HCT116 (cell line): ENCODE measurements at regions not wholly inside any gene's neighbourhood (a gene's known extent, or its start where the extent isn't known, plus 50 kb on each side); places are given as distances from the start of the nearest gene placed in this dataset.

ENCODE experiments used
- EGR1 ChIP-seq: IDR thresholded peaks from 2 replicates; pipeline ENCODE4 v1.6.1; 2012; ENCODE audit warnings: low read depth
- EZH2 ChIP-seq: fragments of 200-600 bp; sonication (generic); IDR thresholded peaks from 2 replicates; pipeline ENCODE4 v1.6.1; 2017; ENCODE audit warnings: antibody characterized with exemption, mixed run types
- POLR2A ChIP-seq: IDR thresholded peaks from 2 replicates; pipeline ENCODE4 v1.7.0; 2011; ENCODE audit warnings: borderline replicate concordance; ENCODE audit not compliant: insufficient read depth, insufficient read length; ENCODE audit errors: extremely low read depth
- SIN3A ChIP-seq: IDR thresholded peaks from 2 replicates; pipeline ENCODE4 v1.6.1; 2012; ENCODE audit warnings: low read depth
- TF ChIP-seq, protein P1 (sequence below), 3 experiments: fragments of 200-600 bp in 1 of 3; sonication (generic) in 1 of 3; IDR thresholded peaks in 2 of 3; conservative IDR thresholded peaks in 1 of 3; 2 replicates each; pipeline ENCODE4 v1.5.1; 2012 to 2017; ENCODE audit warnings: low read depth in 2 of 3, low read length in 2 of 3, antibody characterized with exemption in 1 of 3, borderline replicate concordance in 1 of 3, control low read depth in 1 of 3, mild to moderate bottlenecking in 1 of 3, mixed read lengths in 1 of 3, mixed run types in 1 of 3, moderate library complexity in 1 of 3; ENCODE audit not compliant: insufficient read depth in 1 of 3
- TF ChIP-seq, protein P2 (sequence below): IDR thresholded peaks from 2 replicates; pipeline ENCODE4 v1.6.1; 2011; ENCODE audit warnings: mild to moderate bottlenecking, low read length, moderate library complexity; ENCODE audit not compliant: insufficient replicate concordance; ENCODE audit errors: extremely low read depth

DNA sequence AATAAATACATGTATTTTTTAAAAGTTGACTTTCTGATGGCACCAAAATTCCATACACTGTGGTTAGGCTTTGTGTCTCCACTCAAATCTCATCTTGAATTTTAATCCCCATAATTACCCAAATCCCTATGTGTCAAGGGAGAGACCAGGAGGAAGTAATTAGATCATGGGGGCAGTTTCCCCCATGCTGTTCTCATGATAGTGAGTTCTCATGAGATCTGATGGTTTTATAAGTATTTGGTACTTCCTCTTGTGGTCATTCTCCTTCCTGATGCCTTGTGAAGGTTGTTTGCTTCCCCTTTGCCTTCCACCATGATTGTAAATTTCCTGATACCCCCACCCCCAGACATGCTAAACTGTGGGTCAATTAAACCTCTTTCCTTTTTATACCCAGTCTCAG, 1218.4 kb upstream of the PRMT6 start:
- TF ChIP-seq, protein P1, sequence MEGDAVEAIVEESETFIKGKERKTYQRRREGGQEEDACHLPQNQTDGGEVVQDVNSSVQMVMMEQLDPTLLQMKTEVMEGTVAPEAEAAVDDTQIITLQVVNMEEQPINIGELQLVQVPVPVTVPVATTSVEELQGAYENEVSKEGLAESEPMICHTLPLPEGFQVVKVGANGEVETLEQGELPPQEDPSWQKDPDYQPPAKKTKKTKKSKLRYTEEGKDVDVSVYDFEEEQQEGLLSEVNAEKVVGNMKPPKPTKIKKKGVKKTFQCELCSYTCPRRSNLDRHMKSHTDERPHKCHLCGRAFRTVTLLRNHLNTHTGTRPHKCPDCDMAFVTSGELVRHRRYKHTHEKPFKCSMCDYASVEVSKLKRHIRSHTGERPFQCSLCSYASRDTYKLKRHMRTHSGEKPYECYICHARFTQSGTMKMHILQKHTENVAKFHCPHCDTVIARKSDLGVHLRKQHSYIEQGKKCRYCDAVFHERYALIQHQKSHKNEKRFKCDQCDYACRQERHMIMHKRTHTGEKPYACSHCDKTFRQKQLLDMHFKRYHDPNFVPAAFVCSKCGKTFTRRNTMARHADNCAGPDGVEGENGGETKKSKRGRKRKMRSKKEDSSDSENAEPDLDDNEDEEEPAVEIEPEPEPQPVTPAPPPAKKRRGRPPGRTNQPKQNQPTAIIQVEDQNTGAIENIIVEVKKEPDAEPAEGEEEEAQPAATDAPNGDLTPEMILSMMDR (IDR thresholded peaks at IDR 0.05 in 2 of 3, conservative IDR thresholded peaks at IDR 0.05 in 1 of 3; ENCODE audit: borderline replicate concordance in 1 of 3, insufficient read depth in 1 of 3, low read depth in 2 of 3, low read length in 2 of 3) = no peak
- TF ChIP-seq SIN3A = no peak
- no peak for TF ChIP-seq POLR2A
- TF ChIP-seq EZH2 = no peak
- TF ChIP-seq, protein P2, sequence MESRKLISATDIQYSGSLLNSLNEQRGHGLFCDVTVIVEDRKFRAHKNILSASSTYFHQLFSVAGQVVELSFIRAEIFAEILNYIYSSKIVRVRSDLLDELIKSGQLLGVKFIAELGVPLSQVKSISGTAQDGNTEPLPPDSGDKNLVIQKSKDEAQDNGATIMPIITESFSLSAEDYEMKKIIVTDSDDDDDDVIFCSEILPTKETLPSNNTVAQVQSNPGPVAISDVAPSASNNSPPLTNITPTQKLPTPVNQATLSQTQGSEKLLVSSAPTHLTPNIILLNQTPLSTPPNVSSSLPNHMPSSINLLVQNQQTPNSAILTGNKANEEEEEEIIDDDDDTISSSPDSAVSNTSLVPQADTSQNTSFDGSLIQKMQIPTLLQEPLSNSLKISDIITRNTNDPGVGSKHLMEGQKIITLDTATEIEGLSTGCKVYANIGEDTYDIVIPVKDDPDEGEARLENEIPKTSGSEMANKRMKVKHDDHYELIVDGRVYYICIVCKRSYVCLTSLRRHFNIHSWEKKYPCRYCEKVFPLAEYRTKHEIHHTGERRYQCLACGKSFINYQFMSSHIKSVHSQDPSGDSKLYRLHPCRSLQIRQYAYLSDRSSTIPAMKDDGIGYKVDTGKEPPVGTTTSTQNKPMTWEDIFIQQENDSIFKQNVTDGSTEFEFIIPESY = no peak
- no peak for TF ChIP-seq EGR1
